GM23338 (cell line): ENCODE measurements at regions not wholly inside any gene's neighbourhood (a gene's known extent, or its start where the extent isn't known, plus 50 kb on each side); places are given as distances from the start of the nearest gene placed in this dataset.

Experiments
- ATAC-seq: fragments of 200-7000 bp; cut with Tn5 transposase; 3 replicates; pipeline ENCODE4 v1.9.1; 2020
- DNase-seq: peaks from one replicate; pipeline ENCODE4 v3.0.0-alpha.2; 2015; ENCODE audit warnings: low spot score
- H2AFZ ChIP-seq: fragments of 200-600 bp; sonication (generic); 2 replicates; pipeline ENCODE4 v1.8.0; 2016; ENCODE audit warnings: antibody characterized with exemption, mild to moderate bottlenecking, moderate library complexity
- H3F3A ChIP-seq: fragments of 200-600 bp; sonication (generic); replicated peaks from 2 replicates; pipeline ENCODE4 v1.8.0; 2017; ENCODE audit warnings: antibody characterized with exemption, mixed run types, low read depth
- H3K27ac ChIP-seq: fragments of 200-600 bp; sonication (generic); 2 replicates; pipeline ENCODE4 v1.6.1; 2016; ENCODE audit warnings: low read depth
- H3K27me3 ChIP-seq: fragments of 200-600 bp; sonication (generic); 2 replicates; pipeline ENCODE4 v1.8.0; 2016; ENCODE audit warnings: mild to moderate bottlenecking, mixed run types, moderate library complexity; ENCODE audit not compliant: insufficient read depth
- H3K36me3 ChIP-seq: fragments of 200-600 bp; sonication (generic); 2 replicates; pipeline ENCODE4 v1.8.0; 2016; ENCODE audit warnings: mild to moderate bottlenecking; ENCODE audit not compliant: insufficient read depth
- H3K4me1 ChIP-seq: fragments of 200-600 bp; sonication (generic); 2 replicates; pipeline ENCODE4 v1.8.0; 2016; ENCODE audit warnings: mild to moderate bottlenecking, moderate library complexity; ENCODE audit not compliant: insufficient read depth
- H3K4me2 ChIP-seq: fragments of 200-600 bp; sonication (generic); 2 replicates; pipeline ENCODE4 v1.7.1; 2017; ENCODE audit warnings: mixed run types
- H3K4me3 ChIP-seq: fragments of 200-600 bp; sonication (generic); 2 replicates; pipeline ENCODE4 v1.6.1; 2016; ENCODE audit warnings: mixed run types
- H3K79me2 ChIP-seq: fragments of 200-600 bp; sonication (generic); replicated peaks from 2 replicates; pipeline ENCODE4 v1.8.0; 2017; ENCODE audit warnings: mild to moderate bottlenecking; ENCODE audit not compliant: insufficient read depth
- H3K9me2 ChIP-seq: fragments of 200-600 bp; sonication (generic); 2 replicates; pipeline ENCODE4 v1.8.0; 2017; ENCODE audit not compliant: insufficient read depth
- H4K20me1 ChIP-seq: fragments of 200-600 bp; sonication (generic); replicated peaks from 2 replicates; pipeline ENCODE4 v1.8.0; 2017; ENCODE audit warnings: mild to moderate bottlenecking; ENCODE audit not compliant: insufficient read depth
- H3K27ac Mint-ChIP-seq: 2 replicates; pipeline ENCODE4 v1.8.0; 2020; ENCODE audit warnings: inconsistent platforms, mild to moderate bottlenecking, moderate library complexity, mixed read lengths
- H3K27me3 Mint-ChIP-seq: 3 replicates; pipeline ENCODE4 v1.8.0; 2022; ENCODE audit warnings: low read depth, mild to moderate bottlenecking, moderate library complexity, mixed read lengths, inconsistent platforms; ENCODE audit not compliant: insufficient read depth, poor library complexity
- H3K36me3 Mint-ChIP-seq: 3 replicates; pipeline ENCODE4 v1.8.0; 2021; ENCODE audit warnings: low read depth, mild to moderate bottlenecking, inconsistent platforms, moderate library complexity, mixed read lengths
- H3K4me1 Mint-ChIP-seq: 3 replicates; pipeline ENCODE4 v1.8.0; 2020; ENCODE audit warnings: mild to moderate bottlenecking, inconsistent platforms, mixed read lengths
- H3K4me3 Mint-ChIP-seq: 3 replicates; pipeline ENCODE4 v1.8.0; 2021; ENCODE audit warnings: moderate library complexity, mild to moderate bottlenecking, inconsistent platforms, mixed read lengths
- H3K9me3 Mint-ChIP-seq: 3 replicates; pipeline ENCODE4 v1.8.0; 2020; ENCODE audit warnings: moderate library complexity, mild to moderate bottlenecking, inconsistent platforms, mixed read lengths
- CREB1 ChIP-seq: fragments of 250-450 bp; sonication (Bioruptor Pico); IDR thresholded peaks from 2 replicates; pipeline ENCODE4 v1.5.0; 2020; ENCODE audit warnings: low read depth, mild to moderate bottlenecking, moderate library complexity
- EZH2 ChIP-seq: fragments of 200-600 bp; sonication (generic); IDR thresholded peaks from one replicate; pipeline ENCODE4 v1.8.0; 2017; ENCODE audit warnings: antibody characterized with exemption, mild to moderate bottlenecking, low read depth; ENCODE audit not compliant: unreplicated experiment
- EZH2phosphoT487 ChIP-seq: fragments of 200-600 bp; sonication (generic); IDR thresholded peaks from one replicate; pipeline ENCODE4 v1.8.1; 2018; ENCODE audit warnings: antibody characterized with exemption; ENCODE audit not compliant: unreplicated experiment
- JUNB ChIP-seq: IDR thresholded peaks from one replicate; pipeline ENCODE4 v1.6.1; 2016; ENCODE audit warnings: antibody characterized with exemption; ENCODE audit not compliant: unreplicated experiment
- NANOG ChIP-seq: IDR thresholded peaks from 2 replicates; pipeline ENCODE4 v1.6.1; 2016; ENCODE audit warnings: antibody characterized with exemption, borderline replicate concordance
- POLR2AphosphoS5 ChIP-seq: IDR thresholded peaks from 2 replicates; pipeline ENCODE4 v1.6.1; 2016; ENCODE audit warnings: antibody characterized with exemption, low read depth
- STAT1 ChIP-seq: IDR thresholded peaks from one replicate; pipeline ENCODE4 v1.6.1; 2016; ENCODE audit warnings: antibody characterized with exemption; ENCODE audit not compliant: unreplicated experiment
- ZNF114 ChIP-seq: fragments of 250-450 bp; sonication (Bioruptor Pico); IDR thresholded peaks from 2 replicates; pipeline ENCODE4 v1.5.0; 2020; ENCODE audit warnings: mild to moderate bottlenecking, moderate library complexity
- ZNF331 ChIP-seq: fragments of 250-450 bp; sonication (Bioruptor Pico); IDR thresholded peaks from 2 replicates; pipeline ENCODE4 v1.5.0; 2020; ENCODE audit warnings: low read depth, mild to moderate bottlenecking, moderate library complexity
- ZNF462 ChIP-seq: fragments of 250-450 bp; sonication (Bioruptor Pico); IDR thresholded peaks from 2 replicates; pipeline ENCODE4 v1.5.0; 2020; ENCODE audit warnings: mild to moderate bottlenecking, moderate library complexity
- TF ChIP-seq, protein P1 (sequence below): IDR thresholded peaks from one replicate; pipeline ENCODE4 v1.6.1; 2018; ENCODE audit warnings: antibody characterized with exemption; ENCODE audit not compliant: unreplicated experiment
- TF ChIP-seq, protein P2 (sequence below), 2 experiments: fragments of 200-600 bp in 1 of 2; sonication (generic) in 1 of 2; conservative IDR thresholded peaks; 2 replicates each; pipeline versions ENCODE4 v1.5.1 to v1.6.1; 2016 to 2017; ENCODE audit warnings: antibody characterized with exemption in 2 of 2, low read depth in 2 of 2, mild to moderate bottlenecking in 2 of 2, moderate library complexity in 1 of 2
- TF ChIP-seq, protein P3 (sequence below): IDR thresholded peaks from 2 replicates; pipeline ENCODE4 v1.6.1; 2016; ENCODE audit warnings: antibody characterized with exemption

- Histone ChIP-seq H4K20me1 (no peaks in the 10 kb centered on the region), H3K4me2 (no peak overlapping the region), H3K79me2 (no peaks in the 10 kb centered on the region), H3K4me1 (peaks cover 6% of the 10 kb centered on the region; the same call in 1 of the 2 replicates), H3K36me3 (no peaks in the 10 kb centered on the region), H3K9me2 (no peaks in the 10 kb centered on the region), H3K4me3 (no peak overlapping the region), H3K27ac (peak overlapping the region; percentile 8; the same call in 1 of the 2 replicates), H3F3A (no peaks in the 10 kb centered on the region), H3K27me3 (no peaks in the 10 kb centered on the region), H2AFZ (peak overlapping the region; percentile 86)
- no peaks in the 10 kb centered on the region for H3K9me3 Mint-ChIP-seq
- peak overlapping the region; percentile 21; the same call in 1 of the 2 replicates for H3K27ac Mint-ChIP-seq
- peaks cover 11% of the 10 kb centered on the region for H3K4me1 Mint-ChIP-seq
- H3K4me3 Mint-ChIP-seq = no peak overlapping the region
- DNase-seq = no peak
- no peak for ATAC-seq
- TF ChIP-seq STAT1 = no peak
- TF ChIP-seq ZNF462 (CRISPR knock-in tag) = no peak
- no peak for TF ChIP-seq JUNB
- TF ChIP-seq EZH2phosphoT487 = no peak
- no peak for TF ChIP-seq ZNF114 (CRISPR knock-in tag)
- TF ChIP-seq, protein P1, sequence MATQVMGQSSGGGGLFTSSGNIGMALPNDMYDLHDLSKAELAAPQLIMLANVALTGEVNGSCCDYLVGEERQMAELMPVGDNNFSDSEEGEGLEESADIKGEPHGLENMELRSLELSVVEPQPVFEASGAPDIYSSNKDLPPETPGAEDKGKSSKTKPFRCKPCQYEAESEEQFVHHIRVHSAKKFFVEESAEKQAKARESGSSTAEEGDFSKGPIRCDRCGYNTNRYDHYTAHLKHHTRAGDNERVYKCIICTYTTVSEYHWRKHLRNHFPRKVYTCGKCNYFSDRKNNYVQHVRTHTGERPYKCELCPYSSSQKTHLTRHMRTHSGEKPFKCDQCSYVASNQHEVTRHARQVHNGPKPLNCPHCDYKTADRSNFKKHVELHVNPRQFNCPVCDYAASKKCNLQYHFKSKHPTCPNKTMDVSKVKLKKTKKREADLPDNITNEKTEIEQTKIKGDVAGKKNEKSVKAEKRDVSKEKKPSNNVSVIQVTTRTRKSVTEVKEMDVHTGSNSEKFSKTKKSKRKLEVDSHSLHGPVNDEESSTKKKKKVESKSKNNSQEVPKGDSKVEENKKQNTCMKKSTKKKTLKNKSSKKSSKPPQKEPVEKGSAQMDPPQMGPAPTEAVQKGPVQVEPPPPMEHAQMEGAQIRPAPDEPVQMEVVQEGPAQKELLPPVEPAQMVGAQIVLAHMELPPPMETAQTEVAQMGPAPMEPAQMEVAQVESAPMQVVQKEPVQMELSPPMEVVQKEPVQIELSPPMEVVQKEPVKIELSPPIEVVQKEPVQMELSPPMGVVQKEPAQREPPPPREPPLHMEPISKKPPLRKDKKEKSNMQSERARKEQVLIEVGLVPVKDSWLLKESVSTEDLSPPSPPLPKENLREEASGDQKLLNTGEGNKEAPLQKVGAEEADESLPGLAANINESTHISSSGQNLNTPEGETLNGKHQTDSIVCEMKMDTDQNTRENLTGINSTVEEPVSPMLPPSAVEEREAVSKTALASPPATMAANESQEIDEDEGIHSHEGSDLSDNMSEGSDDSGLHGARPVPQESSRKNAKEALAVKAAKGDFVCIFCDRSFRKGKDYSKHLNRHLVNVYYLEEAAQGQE = no peak
- TF ChIP-seq, protein P2, sequence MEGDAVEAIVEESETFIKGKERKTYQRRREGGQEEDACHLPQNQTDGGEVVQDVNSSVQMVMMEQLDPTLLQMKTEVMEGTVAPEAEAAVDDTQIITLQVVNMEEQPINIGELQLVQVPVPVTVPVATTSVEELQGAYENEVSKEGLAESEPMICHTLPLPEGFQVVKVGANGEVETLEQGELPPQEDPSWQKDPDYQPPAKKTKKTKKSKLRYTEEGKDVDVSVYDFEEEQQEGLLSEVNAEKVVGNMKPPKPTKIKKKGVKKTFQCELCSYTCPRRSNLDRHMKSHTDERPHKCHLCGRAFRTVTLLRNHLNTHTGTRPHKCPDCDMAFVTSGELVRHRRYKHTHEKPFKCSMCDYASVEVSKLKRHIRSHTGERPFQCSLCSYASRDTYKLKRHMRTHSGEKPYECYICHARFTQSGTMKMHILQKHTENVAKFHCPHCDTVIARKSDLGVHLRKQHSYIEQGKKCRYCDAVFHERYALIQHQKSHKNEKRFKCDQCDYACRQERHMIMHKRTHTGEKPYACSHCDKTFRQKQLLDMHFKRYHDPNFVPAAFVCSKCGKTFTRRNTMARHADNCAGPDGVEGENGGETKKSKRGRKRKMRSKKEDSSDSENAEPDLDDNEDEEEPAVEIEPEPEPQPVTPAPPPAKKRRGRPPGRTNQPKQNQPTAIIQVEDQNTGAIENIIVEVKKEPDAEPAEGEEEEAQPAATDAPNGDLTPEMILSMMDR (conservative IDR thresholded peaks at IDR 0.05; ENCODE audit: low read depth in 2 of 2) = no peak
- TF ChIP-seq POLR2AphosphoS5 = no peak
- TF ChIP-seq EZH2 = no peak
- TF ChIP-seq, protein P3, sequence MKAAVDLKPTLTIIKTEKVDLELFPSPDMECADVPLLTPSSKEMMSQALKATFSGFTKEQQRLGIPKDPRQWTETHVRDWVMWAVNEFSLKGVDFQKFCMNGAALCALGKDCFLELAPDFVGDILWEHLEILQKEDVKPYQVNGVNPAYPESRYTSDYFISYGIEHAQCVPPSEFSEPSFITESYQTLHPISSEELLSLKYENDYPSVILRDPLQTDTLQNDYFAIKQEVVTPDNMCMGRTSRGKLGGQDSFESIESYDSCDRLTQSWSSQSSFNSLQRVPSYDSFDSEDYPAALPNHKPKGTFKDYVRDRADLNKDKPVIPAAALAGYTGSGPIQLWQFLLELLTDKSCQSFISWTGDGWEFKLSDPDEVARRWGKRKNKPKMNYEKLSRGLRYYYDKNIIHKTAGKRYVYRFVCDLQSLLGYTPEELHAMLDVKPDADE = no peak
- no peak for TF ChIP-seq CREB1 (CRISPR knock-in tag)
- TF ChIP-seq NANOG = no peak
- TF ChIP-seq ZNF331 = no peak
- no peaks in the 10 kb centered on the region for H3K36me3 Mint-ChIP-seq
- H3K27me3 Mint-ChIP-seq = no peaks in the 10 kb centered on the region
Observed at GRCh38 chr12:88638966-88639760, 58.9 kb upstream of the KITLG start.
